ENCODE measurements at regions not wholly inside any gene's neighbourhood (a gene's known extent, or its start where the extent isn't known, plus 50 kb on each side); places are given as distances from the start of the nearest gene placed in this dataset.

DNA sequence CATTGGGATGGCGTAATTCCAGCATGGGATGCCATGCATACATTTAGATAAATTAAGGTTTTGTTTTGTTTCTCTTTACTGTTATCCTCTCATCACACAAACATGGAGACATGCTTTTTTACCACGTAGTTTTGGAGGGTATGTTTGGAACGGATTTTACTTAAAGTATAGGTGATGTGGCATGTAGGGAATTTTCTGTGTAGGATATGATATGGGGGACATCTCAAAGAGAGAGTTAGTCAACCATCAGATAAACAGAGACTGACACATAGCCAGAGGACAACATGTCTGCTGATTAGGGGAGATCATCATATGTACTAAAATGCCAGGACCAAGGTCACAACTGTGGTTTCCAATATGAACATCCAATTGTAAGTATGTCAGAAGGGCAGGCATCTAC, 503.9 kb downstream of the HAPSTR1 start:
- no peak overlapping the region for H3K9ac ChIP-seq (ENCODE audit: insufficient read depth in 1 of 2, low read length in 2 of 2)
- no peaks in the 10 kb centered on the region for H3K4me1 ChIP-seq (ENCODE audit: control insufficient read depth in 5 of 5, insufficient read depth in 5 of 5, low read length in 5 of 5)
- H3K27me3 ChIP-seq (ENCODE audit: control insufficient read depth in 3 of 3, insufficient read depth in 3 of 3, low read length in 2 of 3), result no peaks in the 10 kb centered on the region
- no peak overlapping the region for H3K27ac ChIP-seq (ENCODE audit: low read depth in 1 of 2, low read length in 1 of 2)
- DNase-seq (no peak), ATAC-seq (ENCODE audit: insufficient read depth, low FRiP score) (no peak)
- H3K9me3 ChIP-seq (ENCODE audit: control insufficient read depth in 4 of 4, insufficient read depth in 3 of 4, low read length in 3 of 4), result no peaks in the 10 kb centered on the region
- TF ChIP-seq, protein P1, sequence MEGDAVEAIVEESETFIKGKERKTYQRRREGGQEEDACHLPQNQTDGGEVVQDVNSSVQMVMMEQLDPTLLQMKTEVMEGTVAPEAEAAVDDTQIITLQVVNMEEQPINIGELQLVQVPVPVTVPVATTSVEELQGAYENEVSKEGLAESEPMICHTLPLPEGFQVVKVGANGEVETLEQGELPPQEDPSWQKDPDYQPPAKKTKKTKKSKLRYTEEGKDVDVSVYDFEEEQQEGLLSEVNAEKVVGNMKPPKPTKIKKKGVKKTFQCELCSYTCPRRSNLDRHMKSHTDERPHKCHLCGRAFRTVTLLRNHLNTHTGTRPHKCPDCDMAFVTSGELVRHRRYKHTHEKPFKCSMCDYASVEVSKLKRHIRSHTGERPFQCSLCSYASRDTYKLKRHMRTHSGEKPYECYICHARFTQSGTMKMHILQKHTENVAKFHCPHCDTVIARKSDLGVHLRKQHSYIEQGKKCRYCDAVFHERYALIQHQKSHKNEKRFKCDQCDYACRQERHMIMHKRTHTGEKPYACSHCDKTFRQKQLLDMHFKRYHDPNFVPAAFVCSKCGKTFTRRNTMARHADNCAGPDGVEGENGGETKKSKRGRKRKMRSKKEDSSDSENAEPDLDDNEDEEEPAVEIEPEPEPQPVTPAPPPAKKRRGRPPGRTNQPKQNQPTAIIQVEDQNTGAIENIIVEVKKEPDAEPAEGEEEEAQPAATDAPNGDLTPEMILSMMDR (IDR thresholded peaks at IDR 0.05; ENCODE audit: control extremely low read depth, extremely low read depth), result no peak
- no peaks in the 10 kb centered on the region for H3K36me3 ChIP-seq (ENCODE audit: control insufficient read depth in 4 of 4, insufficient read depth in 4 of 4, low read length in 4 of 4)
- 61 to 71% methylated on average over 3 of the region's 3 CpGs for WGBS, 2 donors
- no peak overlapping the region for H3K4me3 ChIP-seq

DNA sequence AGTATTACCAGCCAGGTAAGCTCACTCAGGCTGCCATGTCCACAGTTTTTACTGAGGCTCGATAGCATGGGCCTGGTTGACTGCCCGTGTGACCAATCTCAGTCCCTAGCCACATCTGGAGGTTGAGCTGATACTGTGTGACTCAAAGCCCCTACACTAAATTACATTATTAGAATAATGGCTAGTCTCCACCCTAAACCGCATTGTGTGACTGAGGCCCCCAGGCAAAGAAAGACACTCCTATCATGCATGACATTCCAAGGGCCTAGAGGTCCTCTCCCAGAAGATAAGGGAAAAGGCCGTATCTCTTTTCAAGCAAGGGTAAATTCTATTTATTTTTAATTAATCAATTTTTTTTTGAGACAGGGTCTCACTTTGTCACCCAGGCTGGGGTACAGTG, 505.3 kb downstream of the HAPSTR1 start:
- 92 to 95% methylated on average over 4 of the region's 4 CpGs for WGBS, 2 donors
- no peak overlapping the region for H3K27ac ChIP-seq (ENCODE audit: low read depth in 1 of 2, low read length in 1 of 2)
- no peaks in the 10 kb centered on the region for H3K27me3 ChIP-seq (ENCODE audit: control insufficient read depth in 3 of 3, insufficient read depth in 3 of 3, low read length in 2 of 3)
- H3K9ac ChIP-seq (ENCODE audit: insufficient read depth in 1 of 2, low read length in 2 of 2), result no peak overlapping the region
- ATAC-seq (ENCODE audit: insufficient read depth, low FRiP score) (no peak), DNase-seq (no peak)
- TF ChIP-seq, protein P1 (IDR thresholded peaks at IDR 0.05; ENCODE audit: control extremely low read depth, extremely low read depth), result no peak
- H3K4me1 ChIP-seq (ENCODE audit: control insufficient read depth in 5 of 5, insufficient read depth in 5 of 5, low read length in 5 of 5), result no peaks in the 10 kb centered on the region
- H3K9me3 ChIP-seq (ENCODE audit: control insufficient read depth in 4 of 4, insufficient read depth in 3 of 4, low read length in 3 of 4), result no peaks in the 10 kb centered on the region
- H3K36me3 ChIP-seq (ENCODE audit: control insufficient read depth in 4 of 4, insufficient read depth in 4 of 4, low read length in 4 of 4), result no peaks in the 10 kb centered on the region
- no peak overlapping the region for H3K4me3 ChIP-seq

DNA sequence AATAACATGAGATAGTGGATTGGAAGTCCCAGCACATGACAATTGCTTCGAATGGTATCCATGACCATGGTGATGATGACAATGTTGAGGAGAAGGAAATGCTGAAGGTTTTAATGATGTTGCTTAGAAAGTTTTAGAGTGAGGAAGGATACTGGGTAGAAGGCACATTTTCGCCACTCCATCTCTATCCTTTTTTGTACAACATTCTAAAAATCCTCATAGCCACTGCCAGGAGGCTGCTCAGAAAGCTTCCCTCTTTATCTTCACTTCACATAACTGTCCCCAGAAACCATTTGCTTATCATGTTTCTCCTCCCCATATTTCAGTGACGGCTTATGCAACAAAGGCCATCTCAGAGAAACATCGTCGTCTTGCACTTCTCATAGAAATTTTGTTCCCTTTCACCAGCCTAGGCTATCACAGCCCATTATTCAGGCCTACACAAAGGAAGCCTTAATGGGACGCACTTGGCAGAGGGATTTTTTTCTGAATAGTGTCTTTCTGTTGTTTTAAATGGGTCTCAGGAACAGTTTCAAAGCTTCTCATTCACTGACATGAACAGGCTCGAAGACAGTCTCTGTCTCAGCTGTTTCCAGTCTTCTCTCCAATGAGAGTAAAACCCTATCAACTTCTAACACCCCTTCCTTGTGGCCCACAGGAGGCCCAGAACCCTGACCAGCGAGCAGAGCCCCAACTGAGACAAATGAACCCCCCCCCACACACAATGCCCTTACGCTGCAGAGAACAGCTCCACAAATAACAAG, 506.7 kb downstream of the HAPSTR1 start:
- DNase-seq (no peak), ATAC-seq (ENCODE audit: insufficient read depth, low FRiP score) (no peak)
- Histone ChIP-seq H3K4me3 (no peak overlapping the region), H3K9me3 (ENCODE audit: control insufficient read depth in 4 of 4, insufficient read depth in 3 of 4, low read length in 3 of 4) (no peaks in the 10 kb centered on the region), H3K9ac (ENCODE audit: insufficient read depth in 1 of 2, low read length in 2 of 2) (no peak overlapping the region), H3K27ac (ENCODE audit: low read depth in 1 of 2, low read length in 1 of 2) (no peak overlapping the region), H3K36me3 (ENCODE audit: control insufficient read depth in 4 of 4, insufficient read depth in 4 of 4, low read length in 4 of 4) (no peaks in the 10 kb centered on the region), H3K27me3 (ENCODE audit: control insufficient read depth in 3 of 3, insufficient read depth in 3 of 3, low read length in 2 of 3) (no peaks in the 10 kb centered on the region), H3K4me1 (ENCODE audit: control insufficient read depth in 5 of 5, insufficient read depth in 5 of 5, low read length in 5 of 5) (no peaks in the 10 kb centered on the region)
- TF ChIP-seq, protein P1 (IDR thresholded peaks at IDR 0.05; ENCODE audit: control extremely low read depth, extremely low read depth), result no peak
- WGBS, 2 donors, result 73 to 76% methylated on average over 9 of the region's 9 CpGs

DNA sequence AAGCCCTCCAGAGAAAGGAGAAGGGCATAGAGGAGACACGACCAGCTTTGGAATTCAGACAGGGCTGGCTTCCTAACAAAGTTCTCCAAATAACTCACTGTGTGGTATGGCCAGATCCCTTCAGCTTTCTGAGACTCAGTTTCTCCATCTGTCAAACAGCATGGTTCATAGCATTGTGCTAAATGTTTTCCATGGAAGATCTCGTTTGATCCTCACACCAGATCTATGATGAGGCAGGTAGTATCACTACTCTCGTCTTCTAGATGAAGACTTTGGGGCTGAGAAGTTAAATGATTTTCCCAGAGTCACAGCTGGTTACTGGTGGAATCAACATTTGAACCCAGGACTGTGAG, 507.3 kb downstream of the HAPSTR1 start:
- Histone ChIP-seq H3K27ac (ENCODE audit: low read depth in 1 of 2, low read length in 1 of 2) (no peak overlapping the region), H3K4me3 (no peak overlapping the region), H3K4me1 (ENCODE audit: control insufficient read depth in 5 of 5, insufficient read depth in 5 of 5, low read length in 5 of 5) (no peaks in the 10 kb centered on the region), H3K9me3 (ENCODE audit: control insufficient read depth in 4 of 4, insufficient read depth in 3 of 4, low read length in 3 of 4) (no peaks in the 10 kb centered on the region), H3K27me3 (ENCODE audit: control insufficient read depth in 3 of 3, insufficient read depth in 3 of 3, low read length in 2 of 3) (no peaks in the 10 kb centered on the region), H3K36me3 (ENCODE audit: control insufficient read depth in 4 of 4, insufficient read depth in 4 of 4, low read length in 4 of 4) (no peaks in the 10 kb centered on the region), H3K9ac (ENCODE audit: insufficient read depth in 1 of 2, low read length in 2 of 2) (no peak overlapping the region)
- ATAC-seq (ENCODE audit: insufficient read depth, low FRiP score) (no peak), DNase-seq (no peak)
- TF ChIP-seq, protein P1 (IDR thresholded peaks at IDR 0.05; ENCODE audit: control extremely low read depth, extremely low read depth), result no peak
- 65 to 85% methylated on average over 3 of the region's 3 CpGs for WGBS, 2 donors
